MM.1S (cell line): ENCODE measurements at regions not wholly inside any gene's neighbourhood (a gene's known extent, or its start where the extent isn't known, plus 50 kb on each side); places are given as distances from the start of the nearest gene placed in this dataset.

Source experiments
- DNase-seq: peaks from one replicate; pipeline ENCODE4 v3.0.0-alpha.2; 2015
- H2AFZ ChIP-seq: fragments of 300-600 bp; sonication (generic); 2 replicates; pipeline ENCODE4 v1.6.0; 2016; ENCODE audit warnings: antibody characterized with exemption, low read length
- H3F3A ChIP-seq: fragments of 300-600 bp; sonication (generic); 2 replicates; pipeline ENCODE4 v1.6.1; 2016; ENCODE audit warnings: mild to moderate bottlenecking, antibody characterized with exemption, low read length, moderate library complexity, mixed read lengths; ENCODE audit not compliant: insufficient read depth
- H3K27ac ChIP-seq: fragments of 300-600 bp; sonication (generic); 2 replicates; pipeline ENCODE4 v1.5.1; 2016; ENCODE audit warnings: mild to moderate bottlenecking, low read length
- H3K27me3 ChIP-seq: fragments of 300-600 bp; sonication (generic); replicated peaks from 2 replicates; pipeline ENCODE4 v1.6.0; 2016; ENCODE audit warnings: low read length; ENCODE audit not compliant: insufficient read depth
- H3K36me3 ChIP-seq: fragments of 300-600 bp; sonication (generic); replicated peaks from 2 replicates; pipeline ENCODE4 v1.6.1; 2016; ENCODE audit warnings: mild to moderate bottlenecking, low read length, mixed read lengths; ENCODE audit not compliant: insufficient read depth
- H3K4me1 ChIP-seq: fragments of 300-600 bp; sonication (generic); 2 replicates; pipeline ENCODE4 v1.6.1; 2016; ENCODE audit warnings: low read length, mixed read lengths
- H3K4me2 ChIP-seq: fragments of 300-600 bp; sonication (generic); 2 replicates; pipeline ENCODE4 v1.6.0; 2016; ENCODE audit warnings: low read depth, low read length
- H3K4me3 ChIP-seq: fragments of 300-600 bp; sonication (generic); 2 replicates; pipeline ENCODE4 v1.5.1; 2016; ENCODE audit warnings: low read length, mixed read lengths
- H3K79me2 ChIP-seq: fragments of 300-600 bp; sonication (generic); 2 replicates; pipeline ENCODE4 v1.6.1; 2016; ENCODE audit warnings: mixed run types, low read length, mixed read lengths
- H3K9ac ChIP-seq: fragments of 300-600 bp; sonication (generic); 2 replicates; pipeline ENCODE4 v1.6.1; 2016; ENCODE audit warnings: low read length, mixed read lengths
- H3K9me2 ChIP-seq: fragments of 300-600 bp; sonication (generic); replicated peaks from 2 replicates; pipeline ENCODE4 v1.6.1; 2016; ENCODE audit warnings: mild to moderate bottlenecking, low read length, mixed read lengths; ENCODE audit not compliant: insufficient read depth
- H3K9me3 ChIP-seq: fragments of 300-600 bp; sonication (generic); replicated peaks from 2 replicates; pipeline ENCODE4 v1.6.1; 2016; ENCODE audit warnings: mild to moderate bottlenecking, low read length, mixed read lengths; ENCODE audit not compliant: insufficient read depth
- H4K20me1 ChIP-seq: fragments of 300-600 bp; sonication (generic); 2 replicates; pipeline ENCODE4 v1.6.1; 2016; ENCODE audit warnings: mild to moderate bottlenecking, low read length, moderate library complexity, mixed read lengths; ENCODE audit not compliant: insufficient read depth
- EZH2 ChIP-seq: fragments of 300-600 bp; sonication (generic); optimal IDR thresholded peaks from 2 replicates; pipeline ENCODE3; 2017; ENCODE audit warnings: low read depth, mild to moderate bottlenecking, antibody characterized with exemption, low read length, mixed read lengths
- EZH2phosphoT487 ChIP-seq: fragments of 300-600 bp; sonication (generic); IDR thresholded peaks from 2 replicates; pipeline ENCODE4 v1.6.1; 2018; ENCODE audit warnings: antibody characterized with exemption, low read length
- TF ChIP-seq, protein P1 (sequence below): fragments of 300-600 bp; sonication (generic); IDR thresholded peaks from 2 replicates; pipeline ENCODE4 v1.5.1; 2016; ENCODE audit warnings: antibody characterized with exemption, low read length, mixed read lengths

- Histone ChIP-seq H3F3A (no peaks in the 10 kb centered on the region), H3K27ac (no peak overlapping the region), H3K4me2 (no peak overlapping the region), H3K9me3 (no peaks in the 10 kb centered on the region), H3K9me2 (no peaks in the 10 kb centered on the region), H3K4me3 (no peak overlapping the region), H2AFZ (no peak overlapping the region), H3K36me3 (no peaks in the 10 kb centered on the region), H3K4me1 (no peaks in the 10 kb centered on the region), H4K20me1 (no peaks in the 10 kb centered on the region), H3K27me3 (no peaks in the 10 kb centered on the region), H3K9ac (no peak overlapping the region), H3K79me2 (no peaks in the 10 kb centered on the region)
- no peak for DNase-seq
- no peak for TF ChIP-seq EZH2
- TF ChIP-seq, protein P1, sequence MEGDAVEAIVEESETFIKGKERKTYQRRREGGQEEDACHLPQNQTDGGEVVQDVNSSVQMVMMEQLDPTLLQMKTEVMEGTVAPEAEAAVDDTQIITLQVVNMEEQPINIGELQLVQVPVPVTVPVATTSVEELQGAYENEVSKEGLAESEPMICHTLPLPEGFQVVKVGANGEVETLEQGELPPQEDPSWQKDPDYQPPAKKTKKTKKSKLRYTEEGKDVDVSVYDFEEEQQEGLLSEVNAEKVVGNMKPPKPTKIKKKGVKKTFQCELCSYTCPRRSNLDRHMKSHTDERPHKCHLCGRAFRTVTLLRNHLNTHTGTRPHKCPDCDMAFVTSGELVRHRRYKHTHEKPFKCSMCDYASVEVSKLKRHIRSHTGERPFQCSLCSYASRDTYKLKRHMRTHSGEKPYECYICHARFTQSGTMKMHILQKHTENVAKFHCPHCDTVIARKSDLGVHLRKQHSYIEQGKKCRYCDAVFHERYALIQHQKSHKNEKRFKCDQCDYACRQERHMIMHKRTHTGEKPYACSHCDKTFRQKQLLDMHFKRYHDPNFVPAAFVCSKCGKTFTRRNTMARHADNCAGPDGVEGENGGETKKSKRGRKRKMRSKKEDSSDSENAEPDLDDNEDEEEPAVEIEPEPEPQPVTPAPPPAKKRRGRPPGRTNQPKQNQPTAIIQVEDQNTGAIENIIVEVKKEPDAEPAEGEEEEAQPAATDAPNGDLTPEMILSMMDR, result no peak
- no peak for TF ChIP-seq EZH2phosphoT487
Measured at GRCh38 chr5:124234022-124234769, 512.2 kb downstream of the ZNF608 start.

DNA sequence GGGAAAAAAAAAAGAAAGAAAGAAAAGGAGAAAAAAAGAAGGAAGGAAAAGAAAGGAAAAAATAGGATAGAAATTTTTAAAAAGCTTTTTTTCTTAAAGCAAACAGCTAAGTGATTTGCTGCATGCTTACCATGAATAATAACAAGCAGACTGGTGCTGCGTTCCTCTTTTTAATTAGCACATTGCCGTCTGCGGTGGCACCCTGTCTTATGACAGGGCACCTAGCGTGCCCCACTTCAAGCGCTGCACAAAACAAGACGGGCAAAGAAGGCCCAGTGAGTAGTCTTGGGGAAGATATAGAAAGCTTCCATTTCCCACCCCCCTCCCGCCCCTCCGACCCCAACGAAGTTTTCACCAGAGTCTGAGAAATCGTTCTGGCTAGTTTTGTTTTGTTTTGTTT, 513.9 kb downstream of the ZNF608 start:
- no peaks in the 10 kb centered on the region for H3K9me2 ChIP-seq
- H3F3A ChIP-seq, result no peaks in the 10 kb centered on the region
- TF ChIP-seq, protein P1, result no peak
- TF ChIP-seq EZH2phosphoT487 (no peak), EZH2 (no peak)
- no peaks in the 10 kb centered on the region for H3K36me3 ChIP-seq
- no peak overlapping the region for H3K9ac ChIP-seq
- H4K20me1 ChIP-seq, result no peaks in the 10 kb centered on the region
- no peak overlapping the region for H2AFZ ChIP-seq
- H3K9me3 ChIP-seq, result no peaks in the 10 kb centered on the region
- DNase-seq, result no peak
- no peaks in the 10 kb centered on the region for H3K4me1 ChIP-seq
- no peak overlapping the region for H3K27ac ChIP-seq
- no peaks in the 10 kb centered on the region for H3K27me3 ChIP-seq
- H3K79me2 ChIP-seq, result no peaks in the 10 kb centered on the region
- H3K4me3 ChIP-seq, result no peak overlapping the region
- H3K4me2 ChIP-seq, result no peak overlapping the region

- Histone ChIP-seq H3K27me3 (no peaks in the 10 kb centered on the region), H3K4me3 (no peak overlapping the region), H3K36me3 (no peaks in the 10 kb centered on the region), H3K27ac (no peak overlapping the region), H3K9me2 (no peaks in the 10 kb centered on the region), H4K20me1 (no peaks in the 10 kb centered on the region), H2AFZ (no peak overlapping the region), H3K79me2 (no peaks in the 10 kb centered on the region), H3K9ac (no peak overlapping the region), H3K4me1 (no peaks in the 10 kb centered on the region), H3K4me2 (no peak overlapping the region), H3K9me3 (no peaks in the 10 kb centered on the region), H3F3A (no peaks in the 10 kb centered on the region)
- no peak for DNase-seq
- no peak for TF ChIP-seq EZH2phosphoT487
- TF ChIP-seq, protein P1, result no peak
Measured at GRCh38 chr5:124231802-124232201, 514.6 kb downstream of the ZNF608 start.
